Trophoblast cell (in vitro differentiated cells and primary cell): ENCODE measurements at regions not wholly inside any gene's neighbourhood (a gene's known extent, or its start where the extent isn't known, plus 50 kb on each side); places are given as distances from the start of the nearest gene placed in this dataset.

Experiments
- DNase-seq, 2 donors: peaks; one replicate each; pipeline ENCODE4 v3.0.0-alpha.2; 2016
- H2AFZ ChIP-seq: 2 replicates; pipeline ENCODE4 v1.6.1; 2013; ENCODE audit warnings: low read length, moderate library complexity, mild to moderate bottlenecking; ENCODE audit not compliant: insufficient read depth, poor library complexity
- H2AK5ac ChIP-seq: 2 replicates; pipeline ENCODE4 v1.6.1; 2013; ENCODE audit warnings: mild to moderate bottlenecking, low read length
- H2BK120ac ChIP-seq: 2 replicates; pipeline ENCODE4 v1.6.1; 2013; ENCODE audit warnings: low read length, mild to moderate bottlenecking, moderate library complexity; ENCODE audit not compliant: insufficient read depth, poor library complexity
- H2BK12ac ChIP-seq: 2 replicates; pipeline ENCODE4 v1.6.1; 2013; ENCODE audit warnings: mild to moderate bottlenecking, low read length, moderate library complexity
- H2BK5ac ChIP-seq: 2 replicates; pipeline ENCODE4 v1.6.1; 2013; ENCODE audit warnings: low read length, low read depth, moderate library complexity, mild to moderate bottlenecking; ENCODE audit not compliant: poor library complexity
- H3K14ac ChIP-seq: 2 replicates; pipeline ENCODE4 v1.6.1; 2013; ENCODE audit warnings: mild to moderate bottlenecking, low read length
- H3K18ac ChIP-seq: 2 replicates; pipeline ENCODE4 v1.6.1; 2013; ENCODE audit warnings: mild to moderate bottlenecking, low read length
- H3K23ac ChIP-seq: 2 replicates; pipeline ENCODE4 v1.6.1; 2013; ENCODE audit warnings: low read length
- H3K27ac ChIP-seq: 2 replicates; pipeline ENCODE4 v1.5.1; 2013; ENCODE audit warnings: low read depth, mild to moderate bottlenecking, inconsistent platforms, low read length, moderate library complexity
- H3K27me3 ChIP-seq: 2 replicates; pipeline ENCODE4 v1.6.1; 2013; ENCODE audit warnings: inconsistent platforms, mild to moderate bottlenecking, low read length, moderate library complexity; ENCODE audit not compliant: insufficient read depth
- H3K36me3 ChIP-seq, 2 experiments: 1 replicate in 1 of 2; 2 replicates in 1 of 2; pipeline ENCODE4 v1.6.1; 2013; ENCODE audit warnings: low read length in 2 of 2, mild to moderate bottlenecking in 2 of 2, moderate library complexity in 1 of 2; ENCODE audit not compliant: insufficient read depth in 2 of 2, control insufficient read depth in 1 of 2
- H3K4ac ChIP-seq: 2 replicates; pipeline ENCODE4 v1.6.1; 2013; ENCODE audit warnings: low read depth, mild to moderate bottlenecking, low read length, moderate library complexity
- H3K4me1 ChIP-seq, 2 experiments: 1 replicate in 1 of 2; 2 replicates in 1 of 2; pipeline ENCODE4 v1.6.1; 2013; ENCODE audit warnings: low read length in 2 of 2, mild to moderate bottlenecking in 2 of 2, moderate library complexity in 1 of 2; ENCODE audit not compliant: insufficient read depth in 2 of 2, control insufficient read depth in 1 of 2
- H3K4me2 ChIP-seq: 2 replicates; pipeline ENCODE4 v1.6.1; 2013; ENCODE audit warnings: inconsistent platforms, mild to moderate bottlenecking, low read length, moderate library complexity
- H3K4me3 ChIP-seq: 2 replicates; pipeline ENCODE4 v1.5.1; 2013; ENCODE audit warnings: mild to moderate bottlenecking, low read depth, low read length, inconsistent platforms
- H3K79me1 ChIP-seq: one replicate; pipeline ENCODE4 v1.6.1; 2013; ENCODE audit warnings: low read length
- H3K79me2 ChIP-seq: 2 replicates; pipeline ENCODE4 v1.6.1; 2013; ENCODE audit warnings: low read length, mild to moderate bottlenecking; ENCODE audit not compliant: control insufficient read depth, insufficient read depth, poor library complexity
- H3K9ac ChIP-seq: 2 replicates; pipeline ENCODE4 v1.6.1; 2013; ENCODE audit warnings: mild to moderate bottlenecking, low read length
- H3K9me3 ChIP-seq: 2 replicates; pipeline ENCODE4 v1.6.1; 2013; ENCODE audit warnings: low read depth, mild to moderate bottlenecking, control low read depth, inconsistent platforms, low read length; ENCODE audit not compliant: insufficient read depth
- H4K12ac ChIP-seq: 2 replicates; pipeline ENCODE4 v1.6.1; 2013; ENCODE audit warnings: low read depth, mild to moderate bottlenecking, low read length, moderate library complexity
- H4K8ac ChIP-seq: 2 replicates; pipeline ENCODE4 v1.6.1; 2013; ENCODE audit warnings: low read depth, mild to moderate bottlenecking, low read length, moderate library complexity
- H4K91ac ChIP-seq: one replicate; pipeline ENCODE4 v1.6.1; 2013; ENCODE audit warnings: low read depth, mild to moderate bottlenecking, low read length, moderate library complexity
- WGBS: extraction: QIAGEN DNeasy Blood & Tissue Kit; methylation state at CpG from one replicate; pipeline ENCODE4 v1.1.7; 2013; ENCODE audit warnings: missing lambda C conversion rate; ENCODE audit not compliant: insufficient read length, insufficient coverage; ENCODE audit errors: extremely low coverage; 5-methylcytosine and 5-hydroxymethylcytosine counted together

DNA sequence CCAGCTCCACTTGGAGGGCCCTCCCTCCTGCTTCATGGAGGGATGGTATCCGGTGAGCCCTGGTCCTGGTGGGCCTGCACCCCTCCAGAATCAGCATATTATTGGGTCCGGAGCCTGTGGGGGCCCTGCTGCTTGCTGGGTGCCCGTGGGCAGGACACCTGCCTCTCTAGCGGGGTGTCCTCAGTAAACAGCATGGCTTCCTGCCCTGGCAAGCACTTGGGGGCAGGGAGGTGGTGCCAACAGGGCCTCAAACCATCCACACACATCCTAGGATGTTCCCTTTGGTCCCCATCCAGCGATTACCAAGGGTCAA, 108.3 kb downstream of the CTTN start:
- H3K4me3 ChIP-seq: no peak overlapping the region
- H2BK5ac ChIP-seq: no peak overlapping the region
- no peaks in the 10 kb centered on the region for H3K79me1 ChIP-seq
- H2AFZ ChIP-seq: no peak overlapping the region
- no peak overlapping the region for H3K23ac ChIP-seq
- H3K9ac ChIP-seq: no peak overlapping the region
- no peaks in the 10 kb centered on the region for H3K27me3 ChIP-seq
- WGBS: no CpG with 5 or more reads among the region's 5 CpGs
- no peak overlapping the region for H4K8ac ChIP-seq
- no peak overlapping the region for H2AK5ac ChIP-seq
- no peak overlapping the region for H3K4me2 ChIP-seq
- no peaks in the 10 kb centered on the region for H3K4me1 ChIP-seq
- H3K27ac ChIP-seq: no peak overlapping the region
- no peak overlapping the region for H3K4ac ChIP-seq
- no peaks in the 10 kb centered on the region for H3K79me2 ChIP-seq
- H3K9me3 ChIP-seq: peaks cover 4% of the 10 kb centered on the region
- no peak overlapping the region for H2BK12ac ChIP-seq
- no peak for DNase-seq
- no peak overlapping the region for H3K14ac ChIP-seq
- H2BK120ac ChIP-seq: no peak overlapping the region
- H3K36me3 ChIP-seq: no peaks in the 10 kb centered on the region
- no peak overlapping the region for H3K18ac ChIP-seq
- no peak overlapping the region for H4K12ac ChIP-seq
- H4K91ac ChIP-seq: no peak overlapping the region

DNA sequence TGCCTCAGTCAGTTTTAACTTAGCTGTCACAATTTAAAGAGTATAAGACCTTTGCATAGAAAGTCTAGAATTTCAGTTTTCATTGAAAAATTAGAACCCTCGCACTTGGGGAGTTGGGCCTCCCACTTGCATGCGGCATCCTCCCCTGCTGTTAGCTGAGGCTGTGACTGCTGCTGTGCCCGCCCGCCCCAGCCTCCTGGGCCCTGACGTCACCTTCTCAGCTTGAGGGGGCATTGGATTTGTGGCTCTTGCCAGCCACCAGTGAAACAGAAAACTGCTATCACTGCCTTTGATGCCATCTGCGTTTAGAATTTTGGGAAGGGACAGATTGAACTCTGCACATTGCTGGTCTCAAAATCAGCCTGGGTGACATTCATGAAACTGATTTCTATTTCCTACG, 108.7 kb downstream of the CTTN start:
- Histone ChIP-seq H3K27me3 (no peaks in the 10 kb centered on the region), H3K4me3 (no peak overlapping the region), H3K23ac (no peak overlapping the region), H3K36me3 (no peaks in the 10 kb centered on the region), H3K9ac (no peak overlapping the region), H3K79me1 (no peaks in the 10 kb centered on the region), H4K91ac (no peak overlapping the region), H4K8ac (no peak overlapping the region), H2AFZ (no peak overlapping the region), H3K4me1 (no peaks in the 10 kb centered on the region), H3K79me2 (no peaks in the 10 kb centered on the region), H2AK5ac (no peak overlapping the region), H3K4ac (no peak overlapping the region), H3K9me3 (peaks cover 5% of the 10 kb centered on the region), H4K12ac (no peak overlapping the region), H3K14ac (no peak overlapping the region), H2BK5ac (no peak overlapping the region), H3K4me2 (no peak overlapping the region), H3K27ac (no peak overlapping the region), H2BK120ac (no peak overlapping the region), H3K18ac (no peak overlapping the region), H2BK12ac (no peak overlapping the region)
- WGBS: no CpG with 5 or more reads among the region's 7 CpGs
- DNase-seq: no peak

GRCh38 chr11:70507466-70508230, 109.3 kb downstream of the CTTN start:
- Histone ChIP-seq H2BK12ac (no peak overlapping the region), H2BK120ac (no peak overlapping the region), H4K12ac (no peak overlapping the region), H3K27me3 (no peaks in the 10 kb centered on the region), H3K36me3 (no peaks in the 10 kb centered on the region), H3K4me3 (no peak overlapping the region), H3K9me3 (peaks cover 6% of the 10 kb centered on the region), H2AFZ (no peak overlapping the region), H3K27ac (no peak overlapping the region), H2AK5ac (no peak overlapping the region), H3K79me2 (no peaks in the 10 kb centered on the region), H4K91ac (no peak overlapping the region), H3K4me2 (no peak overlapping the region), H3K23ac (no peak overlapping the region), H3K4ac (no peak overlapping the region), H4K8ac (no peak overlapping the region), H3K14ac (no peak overlapping the region), H3K79me1 (no peaks in the 10 kb centered on the region), H3K4me1 (no peaks in the 10 kb centered on the region), H3K9ac (no peak overlapping the region), H3K18ac (no peak overlapping the region), H2BK5ac (no peak overlapping the region)
- DNase-seq: no peak
- WGBS: no CpG with 5 or more reads among the region's 20 CpGs

DNA sequence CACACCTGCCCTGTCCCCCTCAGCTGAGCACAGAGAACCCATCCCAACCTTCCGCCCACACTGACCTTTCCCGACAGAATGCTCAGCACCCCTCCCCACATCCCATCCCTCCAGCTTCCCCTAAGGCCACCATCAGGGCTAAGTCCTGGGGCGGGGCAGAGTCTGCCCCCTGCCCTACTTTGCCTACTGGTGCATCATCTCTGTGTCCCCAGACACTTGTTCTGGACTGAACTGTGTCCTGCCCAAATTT, 109.8 kb downstream of the CTTN start:
- Histone ChIP-seq H3K27ac (no peak overlapping the region), H3K14ac (no peak overlapping the region), H3K23ac (no peak overlapping the region), H2AK5ac (no peak overlapping the region), H3K4me2 (no peak overlapping the region), H3K79me2 (no peaks in the 10 kb centered on the region), H3K4me1 (no peaks in the 10 kb centered on the region), H4K12ac (no peak overlapping the region), H4K91ac (no peak overlapping the region), H3K9me3 (peaks cover 6% of the 10 kb centered on the region), H2BK120ac (no peak overlapping the region), H3K9ac (no peak overlapping the region), H3K4ac (no peak overlapping the region), H3K36me3 (no peaks in the 10 kb centered on the region), H2BK5ac (no peak overlapping the region), H3K18ac (no peak overlapping the region), H4K8ac (no peak overlapping the region), H2BK12ac (no peak overlapping the region), H2AFZ (no peak overlapping the region), H3K4me3 (no peak overlapping the region), H3K79me1 (no peaks in the 10 kb centered on the region), H3K27me3 (no peaks in the 10 kb centered on the region)
- no CpG with 5 or more reads among the region's 3 CpGs for WGBS
- DNase-seq: no peak
